Stomach (tissue), 8 donors: ENCODE measurements at regions not wholly inside any gene's neighbourhood (a gene's known extent, or its start where the extent isn't known, plus 50 kb on each side); places are given as distances from the start of the nearest gene placed in this dataset.

Experiments used
- DNase-seq, 2 donors: peaks; one replicate each; pipeline versions ENCODE4 v3.0.0 to v3.0.0-alpha.2; 2013 to 2019
- H3K27ac ChIP-seq, 5 donors: fragments of 200-600 bp in 4 of 5; sonication (generic) in 4 of 5; one replicate each; pipeline ENCODE4 v1.5.1; 2013 to 2019; ENCODE audit warnings: mild to moderate bottlenecking in 1 of 5, moderate library complexity in 1 of 5
- H3K27me3 ChIP-seq, 3 donors: fragments of 200-600 bp; sonication (generic); one replicate each; pipeline ENCODE4 v1.5.1; 2017 to 2019; ENCODE audit warnings: mixed run types in 1 of 3
- H3K36me3 ChIP-seq, 4 donors: fragments of 200-600 bp; sonication (generic); 1 replicate in 3 of 4; 2 replicates in 1 of 4; pipeline ENCODE4 v1.5.1; 2016 to 2019
- H3K4me1 ChIP-seq, 4 donors: fragments of 200-600 bp; sonication (generic); one replicate each; pipeline ENCODE4 v1.5.1; 2016 to 2019
- H3K4me3 ChIP-seq, 4 donors: fragments of 200-600 bp; sonication (generic) in 3 of 4; one replicate each; pipeline ENCODE4 v1.5.1; 2016 to 2019; ENCODE audit warnings: mild to moderate bottlenecking in 1 of 4
- H3K9me3 ChIP-seq, 4 donors: fragments of 200-600 bp; sonication (generic); one replicate each; pipeline ENCODE4 v1.5.1; 2016 to 2019
- CTCF ChIP-seq, 7 experiments: fragments of 450-650 bp in 4 of 7; fragments of 200-600 bp in 3 of 7; sonication (generic) in 3 of 7; IDR thresholded peaks; one replicate each; pipeline ENCODE4 v1.5.1; 2016 to 2019; ENCODE audit warnings: antibody characterized with exemption in 7 of 7, control low read depth in 2 of 7, mild to moderate bottlenecking in 1 of 7
- EP300 ChIP-seq: sonication (generic); formaldehyde crosslinking; IDR thresholded peaks from one replicate; pipeline ENCODE4 v1.6.1; 2017; ENCODE audit warnings: antibody characterized with exemption
- POLR2A ChIP-seq, 4 donors: fragments of 450-650 bp; IDR thresholded peaks; one replicate each; pipeline ENCODE4 v1.6.1; 2016; ENCODE audit warnings: antibody characterized with exemption in 4 of 4, control low read depth in 2 of 4, mild to moderate bottlenecking in 1 of 4, moderate library complexity in 1 of 4
- POLR2AphosphoS5 ChIP-seq, 3 donors: sonication (generic); formaldehyde crosslinking; IDR thresholded peaks; one replicate each; pipeline ENCODE4 v1.6.1; 2016; ENCODE audit warnings: antibody characterized with exemption in 3 of 3
- WGBS, 5 donors: extraction: QIAGEN DNeasy Blood & Tissue Kit in 3 of 5; methylation state at CpG; one replicate each; pipeline versions ENCODE4 v1.1.5 to v1.1.7; 2013 to 2018; 5-methylcytosine and 5-hydroxymethylcytosine counted together
- intact Hi-C: fragments of 100-400 bp; cut with DNase I; formaldehyde crosslinking; loops from one replicate; pipeline ENCODE4 v1.15.1; 2023; ENCODE audit warnings: low total_unique reads
- donor health status: healthy with polysubstance abuse.
- donor health status: Bipolar disorder and iron deficiency.
- donor health status: healthy.

GRCh38 chr6:97548354-97548753 is 265.3 kb upstream of the MMS22L start:
- no peak overlapping the region for H3K27ac ChIP-seq
- no peaks in the 10 kb centered on the region for H3K27me3 ChIP-seq
- WGBS, 5 donors, result 76 to 85% (median 77%) methylated on average over 1 of the region's 1 CpG
- DNase-seq, result no peak
- H3K4me3 ChIP-seq, result no peak overlapping the region
- no peaks in the 10 kb centered on the region for H3K4me1 ChIP-seq
- peaks cover 0 to 12% (median 2%) of the 10 kb centered on the region in 4 donors for H3K9me3 ChIP-seq
- intact Hi-C loops, result no loop called here
- no peaks in the 10 kb centered on the region for H3K36me3 ChIP-seq
- TF ChIP-seq EP300, result no peak
- no peak for TF ChIP-seq POLR2A (IDR thresholded peaks at IDR 0.05)
- no peak for TF ChIP-seq POLR2AphosphoS5 (IDR thresholded peaks at IDR 0.05)

GRCh38 chr6:97557355-97557754 is 274.3 kb upstream of the MMS22L start:
- TF ChIP-seq POLR2A (IDR thresholded peaks at IDR 0.05), result no peak
- no peak for TF ChIP-seq CTCF (IDR thresholded peaks at IDR 0.05)
- TF ChIP-seq EP300, result no peak
- no peak for TF ChIP-seq POLR2AphosphoS5 (IDR thresholded peaks at IDR 0.05)
- no peak for DNase-seq
- Histone ChIP-seq H3K27ac (no peak overlapping the region), H3K4me1 (no peaks in the 10 kb centered on the region), H3K27me3 (no peaks in the 10 kb centered on the region), H3K4me3 (no peak overlapping the region), H3K36me3 (no peaks in the 10 kb centered on the region), H3K9me3 (no peaks in the 10 kb centered on the region)
- intact Hi-C loops, result no loop called here
- WGBS, 5 donors, result 17 to 28% (median 25%) methylated on average over 1 of the region's 1 CpG

GRCh38 chr6:97563529-97563928 is 280.5 kb upstream of the MMS22L start:
- Histone ChIP-seq H3K27ac (no peak overlapping the region), H3K4me1 (no peaks in the 10 kb centered on the region), H3K36me3 (no peaks in the 10 kb centered on the region), H3K4me3 (no peak overlapping the region), H3K27me3 (no peaks in the 10 kb centered on the region), H3K9me3 (peaks cover 0 to 7% (median 0%) of the 10 kb centered on the region in 4 donors)
- 76 to 82% (median 80%) methylated on average over 5 of the region's 5 CpGs for WGBS, 5 donors
- TF ChIP-seq CTCF (IDR thresholded peaks at IDR 0.05) (no peak), EP300 (no peak), POLR2A (IDR thresholded peaks at IDR 0.05) (no peak), POLR2AphosphoS5 (IDR thresholded peaks at IDR 0.05) (no peak)
- intact Hi-C loops, result no loop called here
- no peak for DNase-seq

- Histone ChIP-seq H3K36me3 (no peaks in the 10 kb centered on the region), H3K4me3 (no peak overlapping the region), H3K27ac (no peak overlapping the region), H3K4me1 (no peaks in the 10 kb centered on the region), H3K9me3 (no peaks in the 10 kb centered on the region), H3K27me3 (no peaks in the 10 kb centered on the region)
- TF ChIP-seq POLR2A (IDR thresholded peaks at IDR 0.05), result no peak
- no peak for TF ChIP-seq CTCF (IDR thresholded peaks at IDR 0.05)
- WGBS, 5 donors, result 75 to 89% (median 84%) methylated on average over 1 of the region's 1 CpG
- intact Hi-C loops, result no loop called here
- DNase-seq, result no peak
Measured at GRCh38 chr6:97572943-97573342, 289.9 kb upstream of the MMS22L start.

- TF ChIP-seq POLR2AphosphoS5 (IDR thresholded peaks at IDR 0.05), result no peak
- TF ChIP-seq CTCF (IDR thresholded peaks at IDR 0.05), result no peak
- TF ChIP-seq POLR2A (IDR thresholded peaks at IDR 0.05), result no peak
- TF ChIP-seq EP300, result no peak
- Histone ChIP-seq H3K4me3 (no peak overlapping the region), H3K27ac (no peak overlapping the region), H3K9me3 (peaks cover 0 to 3% (median 0%) of the 10 kb centered on the region in 4 donors), H3K4me1 (no peaks in the 10 kb centered on the region), H3K36me3 (no peaks in the 10 kb centered on the region), H3K27me3 (no peaks in the 10 kb centered on the region)
- DNase-seq, result peak in 1 of 2 donors; percentile 11
- intact Hi-C loops, result no loop called here
Measured at GRCh38 chr6:97586344-97586743, 303.3 kb upstream of the MMS22L start.
